ENCODE measurements at regions not wholly inside any gene's neighbourhood (a gene's known extent, or its start where the extent isn't known, plus 50 kb on each side); places are given as distances from the start of the nearest gene placed in this dataset.

- H3K4me1 ChIP-seq (ENCODE audit: control insufficient read depth, insufficient read depth, low read length) = no peaks in the 10 kb centered on the region
- H3K36me3 ChIP-seq (ENCODE audit: control insufficient read depth in 2 of 2, insufficient read depth in 2 of 2, low read length in 1 of 2) = no peaks in the 10 kb centered on the region
- 4% methylated on average over 1 of the region's 1 CpG for WGBS (ENCODE audit: insufficient coverage, insufficient replicate concordance, low lambda C conversion rate, missing lambda C conversion rate)
- CTCF ChIA-PET = interaction anchor here (1.3 kb wide), 1 partner anchor 44 kb away, joined by 3 read pairs; no protein-coding TSS in a partner anchor
- H3K9me3 ChIP-seq (replicated peaks; ENCODE audit: control insufficient read depth, insufficient read depth, low read length) = no peaks in the 10 kb centered on the region
- no TSS peak for BruUV-seq (replicated peaks)
- ATAC-seq (no peak), FAIRE-seq (no peak), DNase-seq (ENCODE audit: low read depth, low spot score) (no peak)
- H3K27ac ChIP-seq (ENCODE audit: control insufficient read depth, insufficient read depth) = no peak overlapping the region
- RAD21 ChIA-PET (ENCODE audit: unreplicated experiment) = interaction anchor here (0.6 to 0.7 kb wide), 2 partner anchors 295 to 633 kb away, joined by 3 read pairs; no protein-coding TSS in a partner anchor
- TF ChIP-seq, protein P1, sequence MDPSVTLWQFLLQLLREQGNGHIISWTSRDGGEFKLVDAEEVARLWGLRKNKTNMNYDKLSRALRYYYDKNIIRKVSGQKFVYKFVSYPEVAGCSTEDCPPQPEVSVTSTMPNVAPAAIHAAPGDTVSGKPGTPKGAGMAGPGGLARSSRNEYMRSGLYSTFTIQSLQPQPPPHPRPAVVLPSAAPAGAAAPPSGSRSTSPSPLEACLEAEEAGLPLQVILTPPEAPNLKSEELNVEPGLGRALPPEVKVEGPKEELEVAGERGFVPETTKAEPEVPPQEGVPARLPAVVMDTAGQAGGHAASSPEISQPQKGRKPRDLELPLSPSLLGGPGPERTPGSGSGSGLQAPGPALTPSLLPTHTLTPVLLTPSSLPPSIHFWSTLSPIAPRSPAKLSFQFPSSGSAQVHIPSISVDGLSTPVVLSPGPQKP (IDR thresholded peaks at IDR 0.05; ENCODE audit: low read depth, low read length) = no peak
- TF ChIP-seq FOXM1 (IDR thresholded peaks at IDR 0.05; ENCODE audit: low read depth, low read length) (no peak), EZH2 (IDR thresholded peaks at IDR 0.05; ENCODE audit: borderline replicate concordance, control insufficient read depth, low read depth, low read length) (no peak), MTA2 (IDR thresholded peaks at IDR 0.05; ENCODE audit: low read depth) (no peak), PAX5 (IDR thresholded peaks at IDR 0.05; ENCODE audit: borderline replicate concordance, low read depth, low read length) (no peak), ZBTB4 (CRISPR knock-in tag; IDR thresholded peaks at IDR 0.05) (no peak), POLR2AphosphoS2 (IDR thresholded peaks at IDR 0.05; ENCODE audit: low read depth, low read length) (no peak)
- H3K4me3 ChIP-seq = no peak overlapping the region
- no peaks in the 10 kb centered on the region for H3K27me3 ChIP-seq (replicated peaks in 1 of 2; ENCODE audit: control insufficient read depth in 2 of 2, insufficient read depth in 2 of 2, low read length in 1 of 2)
- intact Hi-C loops (cut with micrococcal nuclease; ENCODE audit: unreplicated experiment) = no loop called here
- in situ Hi-C loops (cut with MboI) = no loop called here
- no peak overlapping the region for H2AFZ ChIP-seq (ENCODE audit: control insufficient read depth, low read depth, low read length)
- H3K9ac ChIP-seq (ENCODE audit: control insufficient read depth, insufficient read depth, low read length) = no peak overlapping the region
- no peaks in the 10 kb centered on the region for H3K79me2 ChIP-seq (ENCODE audit: control insufficient read depth, insufficient read depth, low read length)
- no peak overlapping the region for H3K4me2 ChIP-seq (ENCODE audit: control insufficient read depth, insufficient read depth)
- POLR2A ChIA-PET = interaction anchor here (1.0 kb wide), 1 partner anchor 25 kb away, joined by 4 read pairs; no protein-coding TSS in a partner anchor
- H4K20me1 ChIP-seq (ENCODE audit: control insufficient read depth, insufficient read depth) = no peaks in the 10 kb centered on the region
- SMC1A ChIA-PET (ENCODE audit: uncharacterized antibody, unreplicated experiment) = interaction anchor here (0.6 to 2.5 kb wide), 4 partner anchors 13 to 127 kb away, joined by 3 to 7 read pairs (median 3); no protein-coding TSS in a partner anchor
These were observed 138.2 kb downstream of the TENT5A start for GRCh38 chr6:81614292-81614691.
